Upper lobe of right lung (tissue), 1 donor: ENCODE measurements at regions not wholly inside any gene's neighbourhood (a gene's known extent, or its start where the extent isn't known, plus 50 kb on each side); places are given as distances from the start of the nearest gene placed in this dataset.

ENCODE experiments used
- ATAC-seq: fragments of 200-7000 bp; cut with Tn5 transposase; one replicate; pipeline ENCODE4 v1.9.1; 2020; ENCODE audit warnings: mild to moderate bottlenecking, moderate library complexity
- DNase-seq: peaks from one replicate; pipeline ENCODE4 v3.0.0-alpha.2; 2020
- H3K27ac ChIP-seq: fragments of 200-600 bp; one replicate; pipeline ENCODE4 v1.8.0; 2022
- H3K27me3 ChIP-seq: fragments of 200-600 bp; one replicate; pipeline ENCODE4 v1.8.0; 2022; ENCODE audit warnings: mild to moderate bottlenecking
- H3K36me3 ChIP-seq: fragments of 200-600 bp; one replicate; pipeline ENCODE4 v1.8.0; 2022
- H3K4me1 ChIP-seq: fragments of 200-600 bp; one replicate; pipeline ENCODE4 v1.8.0; 2022
- H3K4me3 ChIP-seq: fragments of 200-600 bp; one replicate; pipeline ENCODE4 v1.8.0; 2022; ENCODE audit warnings: mild to moderate bottlenecking
- H3K9me3 ChIP-seq: fragments of 200-600 bp; one replicate; pipeline ENCODE4 v1.8.0; 2022
- CTCF ChIP-seq: fragments of 200-600 bp; IDR thresholded peaks from one replicate; pipeline ENCODE4 v1.8.0; 2022; ENCODE audit warnings: antibody characterized with exemption
- intact Hi-C: fragments of 100-400 bp; cut with DNase I; formaldehyde crosslinking; loops from one replicate; pipeline ENCODE4 v1.11.0; 2022
- donor health status: DM: no; HTN: yes; CAD: no; lungs with severe emphysema.

GRCh38 chr3:73273341-73273740 lies 211.9 kb downstream of the EBLN2 start:
- no peak for TF ChIP-seq CTCF
- H3K36me3 ChIP-seq, result no peaks in the 10 kb centered on the region
- no peaks in the 10 kb centered on the region for H3K27me3 ChIP-seq
- intact Hi-C loops, result no loop called here
- no peaks in the 10 kb centered on the region for H3K4me1 ChIP-seq
- no peak overlapping the region for H3K27ac ChIP-seq
- H3K4me3 ChIP-seq, result no peak overlapping the region
- no peaks in the 10 kb centered on the region for H3K9me3 ChIP-seq
- ATAC-seq, result no peak
- no peak for DNase-seq

- no peaks in the 10 kb centered on the region for H3K4me1 ChIP-seq
- no peaks in the 10 kb centered on the region for H3K27me3 ChIP-seq
- H3K4me3 ChIP-seq, result no peak overlapping the region
- no peak for DNase-seq
- intact Hi-C loops, result no loop called here
- ATAC-seq, result no peak
- no peak for TF ChIP-seq CTCF
- no peaks in the 10 kb centered on the region for H3K9me3 ChIP-seq
- H3K36me3 ChIP-seq, result no peaks in the 10 kb centered on the region
- H3K27ac ChIP-seq, result no peak overlapping the region
Observed at GRCh38 chr3:73280746-73281145, 219.3 kb downstream of the EBLN2 start.

- intact Hi-C loops, result no loop called here
- Histone ChIP-seq H3K4me3 (no peak overlapping the region), H3K27me3 (no peaks in the 10 kb centered on the region), H3K27ac (no peak overlapping the region), H3K9me3 (no peaks in the 10 kb centered on the region), H3K36me3 (no peaks in the 10 kb centered on the region), H3K4me1 (no peaks in the 10 kb centered on the region)
- ATAC-seq (no peak), DNase-seq (no peak)
- TF ChIP-seq CTCF, result no peak
Observed at GRCh38 chr3:73284472-73284871, 223.0 kb downstream of the EBLN2 start.

- intact Hi-C loops, result no loop called here
- no peak for TF ChIP-seq CTCF
- Histone ChIP-seq H3K4me1 (no peaks in the 10 kb centered on the region), H3K36me3 (no peaks in the 10 kb centered on the region), H3K27me3 (no peaks in the 10 kb centered on the region), H3K4me3 (no peak overlapping the region), H3K27ac (no peak overlapping the region), H3K9me3 (no peaks in the 10 kb centered on the region)
- no peak for ATAC-seq
- no peak for DNase-seq
Observed at GRCh38 chr3:73291541-73291940, 230.1 kb downstream of the EBLN2 start.

- H3K4me3 ChIP-seq, result no peak overlapping the region
- H3K4me1 ChIP-seq, result no peaks in the 10 kb centered on the region
- intact Hi-C loops, result no loop called here
- DNase-seq (no peak), ATAC-seq (no peak)
- H3K36me3 ChIP-seq, result no peaks in the 10 kb centered on the region
- H3K27ac ChIP-seq, result no peak overlapping the region
- TF ChIP-seq CTCF, result no peak
- H3K9me3 ChIP-seq, result no peaks in the 10 kb centered on the region
- no peaks in the 10 kb centered on the region for H3K27me3 ChIP-seq
Observed at GRCh38 chr3:73292220-73292619, 230.8 kb downstream of the EBLN2 start.

- DNase-seq (no peak), ATAC-seq (no peak)
- no peak overlapping the region for H3K27ac ChIP-seq
Observed at GRCh38 chr3:73294537-73294936, 233.1 kb downstream of the EBLN2 start.

More at GRCh38 chr3:73294537-73294936, 233.1 kb downstream of the EBLN2 start:
- Histone ChIP-seq H3K27me3 (no peaks in the 10 kb centered on the region), H3K36me3 (no peaks in the 10 kb centered on the region), H3K9me3 (no peaks in the 10 kb centered on the region), H3K4me3 (no peak overlapping the region), H3K4me1 (no peaks in the 10 kb centered on the region)
- no peak for TF ChIP-seq CTCF
- intact Hi-C loops, result no loop called here
